Endothelial cell (in vitro differentiated cells): ENCODE measurements at regions not wholly inside any gene's neighbourhood (a gene's known extent, or its start where the extent isn't known, plus 50 kb on each side); places are given as distances from the start of the nearest gene placed in this dataset.

Source experiments
- DNase-seq: peaks from one replicate; pipeline ENCODE4 v3.0.0; 2021; ENCODE audit warnings: low spot score
- H3K27ac Mint-ChIP-seq: one replicate; pipeline ENCODE4 v1.8.0; 2021; ENCODE audit warnings: mixed read lengths, inconsistent platforms; ENCODE audit not compliant: unreplicated experiment
- H3K27me3 Mint-ChIP-seq: one replicate; pipeline ENCODE4 v1.8.0; 2021; ENCODE audit warnings: mild to moderate bottlenecking, moderate library complexity, mixed read lengths, inconsistent platforms; ENCODE audit not compliant: unreplicated experiment
- H3K36me3 Mint-ChIP-seq: one replicate; pipeline ENCODE4 v1.8.0; 2021; ENCODE audit warnings: mild to moderate bottlenecking, low read depth, mixed read lengths, inconsistent platforms; ENCODE audit not compliant: unreplicated experiment
- H3K4me1 Mint-ChIP-seq: one replicate; pipeline ENCODE4 v1.8.0; 2021; ENCODE audit warnings: mild to moderate bottlenecking, mixed read lengths, inconsistent platforms; ENCODE audit not compliant: unreplicated experiment
- H3K4me3 Mint-ChIP-seq: one replicate; pipeline ENCODE4 v1.8.0; 2021; ENCODE audit warnings: mild to moderate bottlenecking, mixed read lengths, inconsistent platforms; ENCODE audit not compliant: unreplicated experiment
- H3K9me3 Mint-ChIP-seq: one replicate; pipeline ENCODE4 v1.8.0; 2021; ENCODE audit warnings: mixed read lengths, inconsistent platforms; ENCODE audit not compliant: unreplicated experiment
- TF ChIP-seq, protein P1 (sequence below): fragments of 200-600 bp; sonication (generic); IDR thresholded peaks from one replicate; pipeline ENCODE4 v1.5.0; 2021; ENCODE audit warnings: antibody characterized with exemption; ENCODE audit not compliant: unreplicated experiment

GRCh38 chr7:127486654-127487053 is 94.1 kb upstream of the ZNF800 start:
- Mint-ChIP-seq H3K36me3 (no peaks in the 10 kb centered on the region), H3K4me3 (no peak overlapping the region), H3K27ac (no peak overlapping the region), H3K27me3 (peaks cover 2% of the 10 kb centered on the region), H3K4me1 (no peaks in the 10 kb centered on the region), H3K9me3 (no peaks in the 10 kb centered on the region)
- TF ChIP-seq, protein P1, sequence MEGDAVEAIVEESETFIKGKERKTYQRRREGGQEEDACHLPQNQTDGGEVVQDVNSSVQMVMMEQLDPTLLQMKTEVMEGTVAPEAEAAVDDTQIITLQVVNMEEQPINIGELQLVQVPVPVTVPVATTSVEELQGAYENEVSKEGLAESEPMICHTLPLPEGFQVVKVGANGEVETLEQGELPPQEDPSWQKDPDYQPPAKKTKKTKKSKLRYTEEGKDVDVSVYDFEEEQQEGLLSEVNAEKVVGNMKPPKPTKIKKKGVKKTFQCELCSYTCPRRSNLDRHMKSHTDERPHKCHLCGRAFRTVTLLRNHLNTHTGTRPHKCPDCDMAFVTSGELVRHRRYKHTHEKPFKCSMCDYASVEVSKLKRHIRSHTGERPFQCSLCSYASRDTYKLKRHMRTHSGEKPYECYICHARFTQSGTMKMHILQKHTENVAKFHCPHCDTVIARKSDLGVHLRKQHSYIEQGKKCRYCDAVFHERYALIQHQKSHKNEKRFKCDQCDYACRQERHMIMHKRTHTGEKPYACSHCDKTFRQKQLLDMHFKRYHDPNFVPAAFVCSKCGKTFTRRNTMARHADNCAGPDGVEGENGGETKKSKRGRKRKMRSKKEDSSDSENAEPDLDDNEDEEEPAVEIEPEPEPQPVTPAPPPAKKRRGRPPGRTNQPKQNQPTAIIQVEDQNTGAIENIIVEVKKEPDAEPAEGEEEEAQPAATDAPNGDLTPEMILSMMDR = no peak
- DNase-seq = no peak

DNA sequence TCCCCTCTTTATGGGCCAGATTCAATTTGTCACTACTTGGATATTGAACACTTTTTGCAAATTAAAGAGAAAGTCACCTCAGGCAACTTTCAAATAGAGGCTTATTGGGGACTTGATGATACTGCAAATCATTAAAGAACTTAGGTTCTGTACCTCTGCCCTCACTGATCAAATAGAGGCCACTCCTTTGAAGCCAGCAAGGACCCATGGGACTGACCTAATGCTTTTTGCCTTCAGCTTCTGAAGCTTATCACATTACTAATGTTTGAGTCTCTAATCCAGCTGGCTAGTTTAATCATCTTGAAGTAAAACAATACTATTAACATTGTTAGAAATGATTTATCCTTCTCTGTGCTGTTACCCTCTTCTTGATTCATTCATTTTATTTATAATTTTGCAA is 93.0 kb upstream of the ZNF800 start:
- H3K27ac Mint-ChIP-seq = no peak overlapping the region
- no peaks in the 10 kb centered on the region for H3K4me1 Mint-ChIP-seq
- DNase-seq = no peak
- H3K9me3 Mint-ChIP-seq = no peaks in the 10 kb centered on the region
- H3K4me3 Mint-ChIP-seq = no peak overlapping the region
- TF ChIP-seq, protein P1 = no peak
- H3K36me3 Mint-ChIP-seq = no peaks in the 10 kb centered on the region
- peaks cover 1% of the 10 kb centered on the region for H3K27me3 Mint-ChIP-seq

GRCh38 chr7:127484954-127485353 is 92.4 kb upstream of the ZNF800 start:
- no peak overlapping the region for H3K27ac Mint-ChIP-seq
- no peak overlapping the region for H3K4me3 Mint-ChIP-seq

DNA sequence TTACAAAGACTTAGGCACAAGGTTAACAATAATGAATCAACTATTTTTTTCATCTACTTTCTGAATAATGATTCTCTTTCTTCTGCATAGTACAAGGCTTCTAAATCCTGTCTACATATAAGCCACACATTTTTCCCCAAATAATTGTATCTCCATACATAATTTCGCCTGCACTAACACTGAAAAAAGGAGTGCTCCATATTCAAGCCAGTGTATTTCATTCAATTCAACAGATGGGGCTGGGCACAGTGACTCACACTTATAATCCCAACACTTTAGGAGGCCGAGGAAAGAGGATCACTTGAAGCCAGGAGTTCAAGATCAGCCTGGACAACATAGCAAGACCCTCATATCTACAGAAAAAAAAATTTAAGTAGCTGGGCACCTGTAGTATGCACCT is 86.0 kb upstream of the ZNF800 start:
- Mint-ChIP-seq H3K9me3 (no peaks in the 10 kb centered on the region), H3K4me3 (no peak overlapping the region), H3K27ac (no peak overlapping the region), H3K36me3 (no peaks in the 10 kb centered on the region), H3K4me1 (no peaks in the 10 kb centered on the region), H3K27me3 (peaks cover 5% of the 10 kb centered on the region)
- no peak for DNase-seq
- TF ChIP-seq, protein P1 = no peak

More at GRCh38 chr7:127484954-127485353, 92.4 kb upstream of the ZNF800 start:
- Mint-ChIP-seq H3K4me1 (no peaks in the 10 kb centered on the region), H3K36me3 (no peaks in the 10 kb centered on the region), H3K9me3 (no peaks in the 10 kb centered on the region), H3K27me3 (peaks cover 1% of the 10 kb centered on the region)
- TF ChIP-seq, protein P1 = no peak
- no peak for DNase-seq

DNA sequence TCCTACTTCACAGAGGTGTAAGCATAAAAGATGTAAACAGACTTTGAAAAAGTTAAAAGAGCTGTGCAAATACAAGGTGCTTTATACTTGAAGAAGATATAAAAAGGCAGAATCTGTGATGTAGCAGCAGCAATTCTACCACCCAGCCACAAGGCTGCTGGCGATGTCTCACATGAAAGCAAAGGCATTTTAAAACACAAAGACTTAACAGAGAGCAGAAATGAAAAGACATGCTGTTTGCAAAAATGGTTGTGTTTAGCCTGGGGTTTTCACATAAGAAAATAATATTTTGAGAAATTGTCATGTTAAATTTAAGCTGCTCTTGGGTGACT is 85.5 kb upstream of the ZNF800 start:
- H3K36me3 Mint-ChIP-seq = no peaks in the 10 kb centered on the region
- no peak for DNase-seq
- TF ChIP-seq, protein P1 = no peak
- H3K4me1 Mint-ChIP-seq = peaks cover 2% of the 10 kb centered on the region
- H3K27me3 Mint-ChIP-seq = peaks cover 5% of the 10 kb centered on the region
- H3K4me3 Mint-ChIP-seq = no peak overlapping the region
- no peaks in the 10 kb centered on the region for H3K9me3 Mint-ChIP-seq
- H3K27ac Mint-ChIP-seq = no peak overlapping the region
